HTR-8/SVneo (cell line): ENCODE measurements at regions not wholly inside any gene's neighbourhood (a gene's known extent, or its start where the extent isn't known, plus 50 kb on each side); places are given as distances from the start of the nearest gene placed in this dataset.
"Not testable (repeated sequence)": the region's sequence is repeated elsewhere in the genome, so short reads cannot be mapped to it uniquely, and the experiment has no call there.

Experiments
- DNase-seq: peaks from one replicate; pipeline ENCODE4 v3.0.0; 2011; ENCODE audit warnings: low spot score, mixed read lengths; ENCODE audit not compliant: insufficient read length
- FAIRE-seq: peaks from 2 replicates; lab custom pipeline; 2011; peaks lifted over from hg19 to GRCh38; lab: Jason Lieb, UNC

- not testable (repeated sequence) for FAIRE-seq, DNase-seq
These were observed 170.1 kb downstream of the MEX3B start for GRCh38 chr15:81875717-81876116.

GRCh38 chr15:81870746-81871106, 175.1 kb downstream of the MEX3B start:
- not testable (repeated sequence) for FAIRE-seq, DNase-seq

- FAIRE-seq, DNase-seq: not testable (repeated sequence)
These were observed 175.6 kb downstream of the MEX3B start for GRCh38 chr15:81870062-81870745.

GRCh38 chr15:81869161-81869954, 176.5 kb downstream of the MEX3B start:
- DNase-seq (no peak), FAIRE-seq (no peak)

- DNase-seq (no peak), FAIRE-seq (no peak)
These were observed 179.8 kb downstream of the MEX3B start for GRCh38 chr15:81865850-81866537.

- DNase-seq (no peak), FAIRE-seq (no peak)
These were observed 182.7 kb downstream of the MEX3B start for GRCh38 chr15:81863162-81863561.

GRCh38 chr15:81859737-81860516, 185.9 kb downstream of the MEX3B start:
- FAIRE-seq: no peak
- no peak for DNase-seq

- DNase-seq (no peak), FAIRE-seq (no peak)
These were observed 187.2 kb downstream of the MEX3B start for GRCh38 chr15:81858586-81858985.

- DNase-seq (no peak), FAIRE-seq (no peak)
These were observed 187.7 kb downstream of the MEX3B start for GRCh38 chr15:81858136-81858535.

- no peak for FAIRE-seq
- DNase-seq: no peak
These were observed 189.2 kb downstream of the MEX3B start for GRCh38 chr15:81856634-81857026.

- FAIRE-seq: no peak
- no peak for DNase-seq
These were observed 189.7 kb downstream of the MEX3B start for GRCh38 chr15:81856001-81856633.

- FAIRE-seq (no peak), DNase-seq (no peak)
These were observed 192.6 kb downstream of the MEX3B start for GRCh38 chr15:81853150-81853748.

- no peak for DNase-seq
- FAIRE-seq: no peak
These were observed 193.2 kb downstream of the MEX3B start for GRCh38 chr15:81852411-81853149.

GRCh38 chr15:81851757-81852156, 194.1 kb downstream of the MEX3B start:
- FAIRE-seq (no peak), DNase-seq (no peak)

- no peak for DNase-seq
- FAIRE-seq: no peak
These were observed 194.5 kb downstream of the MEX3B start for GRCh38 chr15:81851325-81851724.

- FAIRE-seq: no peak
- no peak for DNase-seq
These were observed 196.5 kb downstream of the MEX3B start for GRCh38 chr15:81849289-81849688.

GRCh38 chr15:81848701-81849100, 197.1 kb downstream of the MEX3B start:
- DNase-seq (no peak), FAIRE-seq (no peak)

GRCh38 chr15:81843757-81844407, 201.9 kb downstream of the MEX3B start:
- no peak for FAIRE-seq

More at GRCh38 chr15:81843757-81844407, 201.9 kb downstream of the MEX3B start:
- no peak for DNase-seq
